ENCODE measurements at regions not wholly inside any gene's neighbourhood (a gene's known extent, or its start where the extent isn't known, plus 50 kb on each side); places are given as distances from the start of the nearest gene placed in this dataset.

- no peak for TF ChIP-seq CTCF (optimal IDR thresholded peaks at IDR 0.05 in 1 of 3, IDR thresholded peaks at IDR 0.05 in 1 of 3, conservative IDR thresholded peaks at IDR 0.05 in 1 of 3; ENCODE audit: extremely low read depth in 1 of 3, insufficient read depth in 2 of 3, low read length in 3 of 3)
- TF ChIP-seq EZH2 (IDR thresholded peaks at IDR 0.05; ENCODE audit: low read length), result no peak
These were observed 72.2 kb downstream of the PRDM9 start for GRCh38 chr5:23579566-23579965.
